ENCODE measurements at regions not wholly inside any gene's neighbourhood (a gene's known extent, or its start where the extent isn't known, plus 50 kb on each side); places are given as distances from the start of the nearest gene placed in this dataset.

DNA sequence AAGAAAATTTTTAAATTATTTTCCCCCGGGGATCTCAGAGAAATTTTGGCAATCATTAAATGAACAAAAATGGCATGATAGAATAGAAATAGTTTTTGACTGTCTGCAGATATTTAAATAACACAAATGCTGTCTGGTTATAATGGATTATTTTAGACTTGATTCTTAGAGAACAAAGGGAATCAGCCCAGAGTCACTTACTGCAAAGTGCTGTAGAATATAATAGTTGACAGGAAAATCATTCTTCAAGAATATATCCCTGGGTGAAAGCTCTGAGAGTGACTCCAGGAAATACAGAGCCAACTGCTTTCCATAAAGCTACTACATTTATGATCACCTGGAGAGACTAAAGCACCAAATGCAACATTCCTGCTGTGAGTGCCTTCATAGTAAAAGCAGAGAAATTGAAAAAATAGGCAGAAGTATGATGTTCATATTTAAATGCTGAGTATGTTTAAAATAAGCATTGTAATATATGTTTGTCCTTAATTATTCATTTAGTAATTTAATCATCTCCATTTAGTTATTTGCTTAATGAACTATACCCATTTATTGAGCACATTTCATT, 1765.8 kb downstream of the SLITRK1 start:
- TF ChIP-seq, protein P1, sequence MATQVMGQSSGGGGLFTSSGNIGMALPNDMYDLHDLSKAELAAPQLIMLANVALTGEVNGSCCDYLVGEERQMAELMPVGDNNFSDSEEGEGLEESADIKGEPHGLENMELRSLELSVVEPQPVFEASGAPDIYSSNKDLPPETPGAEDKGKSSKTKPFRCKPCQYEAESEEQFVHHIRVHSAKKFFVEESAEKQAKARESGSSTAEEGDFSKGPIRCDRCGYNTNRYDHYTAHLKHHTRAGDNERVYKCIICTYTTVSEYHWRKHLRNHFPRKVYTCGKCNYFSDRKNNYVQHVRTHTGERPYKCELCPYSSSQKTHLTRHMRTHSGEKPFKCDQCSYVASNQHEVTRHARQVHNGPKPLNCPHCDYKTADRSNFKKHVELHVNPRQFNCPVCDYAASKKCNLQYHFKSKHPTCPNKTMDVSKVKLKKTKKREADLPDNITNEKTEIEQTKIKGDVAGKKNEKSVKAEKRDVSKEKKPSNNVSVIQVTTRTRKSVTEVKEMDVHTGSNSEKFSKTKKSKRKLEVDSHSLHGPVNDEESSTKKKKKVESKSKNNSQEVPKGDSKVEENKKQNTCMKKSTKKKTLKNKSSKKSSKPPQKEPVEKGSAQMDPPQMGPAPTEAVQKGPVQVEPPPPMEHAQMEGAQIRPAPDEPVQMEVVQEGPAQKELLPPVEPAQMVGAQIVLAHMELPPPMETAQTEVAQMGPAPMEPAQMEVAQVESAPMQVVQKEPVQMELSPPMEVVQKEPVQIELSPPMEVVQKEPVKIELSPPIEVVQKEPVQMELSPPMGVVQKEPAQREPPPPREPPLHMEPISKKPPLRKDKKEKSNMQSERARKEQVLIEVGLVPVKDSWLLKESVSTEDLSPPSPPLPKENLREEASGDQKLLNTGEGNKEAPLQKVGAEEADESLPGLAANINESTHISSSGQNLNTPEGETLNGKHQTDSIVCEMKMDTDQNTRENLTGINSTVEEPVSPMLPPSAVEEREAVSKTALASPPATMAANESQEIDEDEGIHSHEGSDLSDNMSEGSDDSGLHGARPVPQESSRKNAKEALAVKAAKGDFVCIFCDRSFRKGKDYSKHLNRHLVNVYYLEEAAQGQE (IDR thresholded peaks at IDR 0.05), result no peak
- TF ChIP-seq CEBPB (IDR thresholded peaks at IDR 0.05) (no peak), MAFK (IDR thresholded peaks at IDR 0.05; ENCODE audit: partially characterized antibody) (no peak), RAD21 (conservative IDR thresholded peaks at IDR 0.05 in 1 of 2, IDR thresholded peaks at IDR 0.05 in 1 of 2) (no peak)
- TF ChIP-seq, protein P2, sequence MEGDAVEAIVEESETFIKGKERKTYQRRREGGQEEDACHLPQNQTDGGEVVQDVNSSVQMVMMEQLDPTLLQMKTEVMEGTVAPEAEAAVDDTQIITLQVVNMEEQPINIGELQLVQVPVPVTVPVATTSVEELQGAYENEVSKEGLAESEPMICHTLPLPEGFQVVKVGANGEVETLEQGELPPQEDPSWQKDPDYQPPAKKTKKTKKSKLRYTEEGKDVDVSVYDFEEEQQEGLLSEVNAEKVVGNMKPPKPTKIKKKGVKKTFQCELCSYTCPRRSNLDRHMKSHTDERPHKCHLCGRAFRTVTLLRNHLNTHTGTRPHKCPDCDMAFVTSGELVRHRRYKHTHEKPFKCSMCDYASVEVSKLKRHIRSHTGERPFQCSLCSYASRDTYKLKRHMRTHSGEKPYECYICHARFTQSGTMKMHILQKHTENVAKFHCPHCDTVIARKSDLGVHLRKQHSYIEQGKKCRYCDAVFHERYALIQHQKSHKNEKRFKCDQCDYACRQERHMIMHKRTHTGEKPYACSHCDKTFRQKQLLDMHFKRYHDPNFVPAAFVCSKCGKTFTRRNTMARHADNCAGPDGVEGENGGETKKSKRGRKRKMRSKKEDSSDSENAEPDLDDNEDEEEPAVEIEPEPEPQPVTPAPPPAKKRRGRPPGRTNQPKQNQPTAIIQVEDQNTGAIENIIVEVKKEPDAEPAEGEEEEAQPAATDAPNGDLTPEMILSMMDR (IDR thresholded peaks at IDR 0.05), result no peak

All from A549 (cell line).